NT2/D1 (cell line): ENCODE measurements at regions not wholly inside any gene's neighbourhood (a gene's known extent, or its start where the extent isn't known, plus 50 kb on each side); places are given as distances from the start of the nearest gene placed in this dataset.

ENCODE experiments used
- DNase-seq: peaks from one replicate; pipeline ENCODE4 v3.0.0-alpha.2; 2011; ENCODE audit warnings: low read depth, low spot score
- H3K27me3 ChIP-seq: 2 replicates; pipeline ENCODE4 v1.6.0; 2011; ENCODE audit warnings: mild to moderate bottlenecking; ENCODE audit not compliant: insufficient read length, insufficient read depth
- H3K36me3 ChIP-seq: 2 replicates; pipeline ENCODE4 v1.6.1; 2011; ENCODE audit warnings: mild to moderate bottlenecking, low read length, mixed read lengths; ENCODE audit not compliant: insufficient read depth, insufficient read length
- H3K4me1 ChIP-seq: 2 replicates; pipeline ENCODE4 v1.5.1; 2011; ENCODE audit not compliant: insufficient read depth, insufficient read length
- H3K4me3 ChIP-seq: 2 replicates; pipeline ENCODE4 v1.5.1; 2011; ENCODE audit warnings: low read depth; ENCODE audit not compliant: insufficient read length
- H3K9ac ChIP-seq: 2 replicates; pipeline ENCODE4 v1.6.0; 2011; ENCODE audit warnings: low read depth; ENCODE audit not compliant: insufficient read length
- H3K9me3 ChIP-seq: 2 replicates; pipeline ENCODE4 v1.5.1; 2011; ENCODE audit warnings: mild to moderate bottlenecking, low read length; ENCODE audit not compliant: insufficient read depth
- SUZ12 ChIP-seq: IDR thresholded peaks from 2 replicates; pipeline ENCODE4 v1.6.1; 2011; ENCODE audit not compliant: insufficient read length, insufficient read depth; ENCODE audit errors: extremely low read depth
- YY1 ChIP-seq: IDR thresholded peaks from 2 replicates; pipeline ENCODE4 v1.6.1; 2011; ENCODE audit not compliant: insufficient read length, insufficient read depth
- ZNF274 ChIP-seq: IDR thresholded peaks from 2 replicates; pipeline ENCODE4 v1.6.1; 2011; ENCODE audit warnings: mild to moderate bottlenecking, low read depth, low read length

DNA sequence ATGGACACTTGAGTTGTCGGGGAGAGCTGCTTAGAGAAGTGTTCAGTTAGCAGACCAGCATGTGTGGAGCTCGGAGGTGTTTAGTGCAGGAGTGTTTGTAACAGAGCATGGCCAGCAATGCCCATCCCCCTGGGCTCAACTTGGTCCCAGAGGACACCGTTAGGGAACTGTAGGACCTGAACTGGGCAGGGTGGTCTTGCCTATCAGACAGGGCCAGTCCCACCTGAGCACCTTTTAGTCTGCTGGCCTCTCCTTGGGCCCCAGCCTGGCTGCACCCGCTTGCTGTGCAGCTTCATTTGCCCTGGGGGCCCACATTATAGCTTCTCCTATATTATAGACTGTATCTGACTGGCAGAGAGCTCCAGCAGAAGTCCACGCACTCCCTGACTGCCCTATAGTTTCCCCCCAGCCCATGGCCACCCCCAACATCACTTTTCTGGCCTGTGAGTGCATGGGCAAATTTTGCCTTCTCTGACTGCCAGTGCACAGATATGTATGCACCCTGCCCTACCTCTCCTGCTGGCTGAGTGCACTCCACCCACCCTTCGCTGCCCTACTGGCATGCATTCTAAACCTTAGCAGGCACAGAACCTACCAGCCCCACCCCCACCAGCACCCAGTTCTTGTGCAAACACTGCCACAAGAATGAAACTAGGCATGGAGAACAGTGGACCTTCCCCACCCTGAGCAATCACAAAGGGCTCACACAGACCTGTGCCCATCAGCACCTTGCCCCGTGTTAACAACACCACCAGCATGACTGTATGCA lies 1030.6 kb upstream of the GHITM start:
- Histone ChIP-seq H3K4me1 (no peaks in the 10 kb centered on the region), H3K9ac (no peak overlapping the region), H3K27me3 (no peaks in the 10 kb centered on the region), H3K36me3 (no peaks in the 10 kb centered on the region), H3K9me3 (no peaks in the 10 kb centered on the region), H3K4me3 (no peak overlapping the region)
- TF ChIP-seq YY1 (no peak), ZNF274 (no peak), SUZ12 (no peak)
- no peak for DNase-seq

GRCh38 chr10:83119346-83119745 lies 1020.0 kb upstream of the GHITM start:
- DNase-seq = no peak
- H3K36me3 ChIP-seq = no peaks in the 10 kb centered on the region
- H3K9me3 ChIP-seq = no peaks in the 10 kb centered on the region
- no peak overlapping the region for H3K9ac ChIP-seq
- H3K4me3 ChIP-seq = no peak overlapping the region
- H3K27me3 ChIP-seq = no peaks in the 10 kb centered on the region
- TF ChIP-seq SUZ12 (no peak), ZNF274 (no peak), YY1 (no peak)
- no peaks in the 10 kb centered on the region for H3K4me1 ChIP-seq

GRCh38 chr10:83122336-83122735 lies 1017.0 kb upstream of the GHITM start:
- H3K9me3 ChIP-seq = no peaks in the 10 kb centered on the region
- H3K4me3 ChIP-seq = no peak overlapping the region
- H3K27me3 ChIP-seq = no peaks in the 10 kb centered on the region
- H3K4me1 ChIP-seq = no peaks in the 10 kb centered on the region
- no peak for TF ChIP-seq YY1
- no peak for TF ChIP-seq ZNF274
- no peak for TF ChIP-seq SUZ12
- H3K9ac ChIP-seq = no peak overlapping the region
- no peak for DNase-seq
- no peaks in the 10 kb centered on the region for H3K36me3 ChIP-seq

- TF ChIP-seq SUZ12 (no peak), ZNF274 (no peak), YY1 (no peak)
- H3K9me3 ChIP-seq = no peaks in the 10 kb centered on the region
- H3K36me3 ChIP-seq = no peaks in the 10 kb centered on the region
- no peak for DNase-seq
- no peaks in the 10 kb centered on the region for H3K27me3 ChIP-seq
- no peak overlapping the region for H3K4me3 ChIP-seq
- no peak overlapping the region for H3K9ac ChIP-seq
- H3K4me1 ChIP-seq = no peaks in the 10 kb centered on the region
Measured at GRCh38 chr10:83127942-83128575, 1011.2 kb upstream of the GHITM start.

DNA sequence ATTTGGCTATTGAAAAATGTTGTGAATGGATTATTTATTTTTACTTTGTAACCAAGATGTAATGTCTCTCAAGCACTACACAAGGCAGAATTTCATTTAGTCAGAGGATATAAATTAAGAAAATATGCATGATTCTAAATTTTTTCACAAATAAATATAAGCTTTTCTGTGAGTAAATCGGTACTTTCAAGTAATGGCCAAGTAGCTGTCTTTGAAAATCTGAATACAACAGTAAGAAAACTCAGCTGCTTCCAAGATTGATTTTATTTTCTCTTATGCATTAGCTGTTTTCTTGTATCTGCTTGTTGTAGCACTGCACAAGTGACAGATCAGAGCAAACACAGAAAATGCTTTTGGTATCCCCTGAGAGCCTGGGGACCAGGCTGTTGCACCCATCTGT lies 998.5 kb upstream of the GHITM start:
- no peaks in the 10 kb centered on the region for H3K27me3 ChIP-seq
- no peak for DNase-seq
- H3K4me1 ChIP-seq = no peaks in the 10 kb centered on the region
- no peak overlapping the region for H3K4me3 ChIP-seq
- H3K9me3 ChIP-seq = no peaks in the 10 kb centered on the region
- no peaks in the 10 kb centered on the region for H3K36me3 ChIP-seq
- no peak overlapping the region for H3K9ac ChIP-seq
- TF ChIP-seq SUZ12 = no peak
- TF ChIP-seq ZNF274 = no peak
- no peak for TF ChIP-seq YY1

- no peak for TF ChIP-seq SUZ12
- no peak for TF ChIP-seq YY1
- no peak for TF ChIP-seq ZNF274
- H3K36me3 ChIP-seq = no peaks in the 10 kb centered on the region
- no peak overlapping the region for H3K4me3 ChIP-seq
- H3K27me3 ChIP-seq = no peaks in the 10 kb centered on the region
- H3K4me1 ChIP-seq = no peaks in the 10 kb centered on the region
- H3K9me3 ChIP-seq = no peaks in the 10 kb centered on the region
- DNase-seq = no peak
- no peak overlapping the region for H3K9ac ChIP-seq
Measured at GRCh38 chr10:83142074-83142563, 997.2 kb upstream of the GHITM start.

- Histone ChIP-seq H3K4me1 (no peaks in the 10 kb centered on the region), H3K4me3 (no peak overlapping the region), H3K9ac (no peak overlapping the region), H3K36me3 (no peaks in the 10 kb centered on the region), H3K9me3 (no peaks in the 10 kb centered on the region), H3K27me3 (no peaks in the 10 kb centered on the region)
- no peak for TF ChIP-seq YY1
- TF ChIP-seq ZNF274 = no peak
- no peak for TF ChIP-seq SUZ12
- DNase-seq = no peak
Measured at GRCh38 chr10:83144461-83144860, 994.8 kb upstream of the GHITM start.
